Natural killer cell (primary cell): ENCODE measurements at regions not wholly inside any gene's neighbourhood (a gene's known extent, or its start where the extent isn't known, plus 50 kb on each side); places are given as distances from the start of the nearest gene placed in this dataset.

Experiments
- ATAC-seq, 3 donors: fragments of 150-1000 bp in 2 of 3; fragments of 200-7000 bp in 1 of 3; cut with Tn5 transposase; 1 replicate in 1 of 3; 2 replicates in 2 of 3; pipeline ENCODE4 v1.10.0; 2021; ENCODE audit warnings: mild to moderate bottlenecking in 2 of 3, moderate library complexity in 2 of 3
- DNase-seq, 2 donors: peaks; one replicate each; pipeline versions ENCODE4 v3.0.0 to v3.0.0-alpha.2; 2013 to 2021; ENCODE audit warnings: mixed read lengths in 1 of 2
- H3K27ac ChIP-seq: one replicate; pipeline ENCODE4 v1.5.1; 2013; ENCODE audit warnings: mild to moderate bottlenecking, low read length
- H3K27me3 ChIP-seq: one replicate; pipeline ENCODE4 v1.6.1; 2013; ENCODE audit warnings: low read length; ENCODE audit not compliant: control insufficient read depth, insufficient read depth
- H3K36me3 ChIP-seq: one replicate; pipeline ENCODE4 v1.6.1; 2013; ENCODE audit warnings: low read length; ENCODE audit not compliant: control insufficient read depth, insufficient read depth
- H3K4me1 ChIP-seq: one replicate; pipeline ENCODE4 v1.6.1; 2013; ENCODE audit warnings: low read length; ENCODE audit not compliant: control insufficient read depth, insufficient read depth
- H3K4me3 ChIP-seq: one replicate; pipeline ENCODE4 v1.5.1; 2013; ENCODE audit warnings: low read length
- H3K9me3 ChIP-seq: one replicate; pipeline ENCODE4 v1.6.1; 2013; ENCODE audit warnings: low read length; ENCODE audit not compliant: control insufficient read depth, insufficient read depth
- H3K27ac Mint-ChIP-seq, 2 donors: one replicate each; pipeline ENCODE4 v1.8.0; 2022; ENCODE audit warnings: mild to moderate bottlenecking in 2 of 2, mixed read lengths in 2 of 2, moderate library complexity in 1 of 2
- H3K27me3 Mint-ChIP-seq, 2 donors: one replicate each; pipeline ENCODE4 v1.8.0; 2022; ENCODE audit warnings: low read depth in 2 of 2, mixed read lengths in 2 of 2
- H3K36me3 Mint-ChIP-seq: one replicate; pipeline ENCODE4 v1.8.0; 2022; ENCODE audit warnings: mixed read lengths
- H3K4me1 Mint-ChIP-seq, 2 donors: one replicate each; pipeline ENCODE4 v1.8.0; 2022; ENCODE audit warnings: mixed read lengths in 2 of 2
- H3K4me3 Mint-ChIP-seq: one replicate; pipeline ENCODE4 v1.8.0; 2022; ENCODE audit warnings: mild to moderate bottlenecking, moderate library complexity, mixed read lengths
- H3K9me3 Mint-ChIP-seq, 2 donors: one replicate each; pipeline ENCODE4 v1.8.0; 2022; ENCODE audit warnings: mixed read lengths in 2 of 2
- WGBS: methylation state at CpG from one replicate; pipeline ENCODE4 v1.1.7; 2013; ENCODE audit warnings: missing lambda C conversion rate; ENCODE audit not compliant: insufficient coverage; 5-methylcytosine and 5-hydroxymethylcytosine counted together
- intact Hi-C: fragments of 100-400 bp; cut with micrococcal nuclease; formaldehyde crosslinking; loops from one replicate; pipeline ENCODE4 v1.14.2; 2022
- TF ChIP-seq, protein P1 (sequence below): fragments of 200-600 bp; IDR thresholded peaks from one replicate; pipeline ENCODE4 v1.8.0; 2022; ENCODE audit warnings: antibody characterized with exemption

DNA sequence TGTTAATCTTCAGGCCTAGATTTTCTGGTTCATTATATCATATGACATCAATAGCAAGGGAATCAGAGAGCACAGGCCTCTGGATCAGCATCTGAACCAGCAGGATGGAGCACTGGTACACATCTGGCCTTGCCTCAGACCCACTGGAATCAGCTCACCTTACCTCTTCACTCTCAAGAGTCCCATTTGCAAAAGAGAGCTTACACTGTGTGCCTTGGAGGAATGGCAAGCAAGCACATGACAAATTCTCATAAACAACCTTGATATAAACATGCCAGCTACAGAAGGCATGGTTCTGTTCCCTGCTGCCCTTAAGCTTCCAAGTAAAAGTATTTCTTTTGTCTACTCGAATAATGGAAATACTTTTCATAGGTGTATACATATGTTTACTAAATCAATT, 128.6 kb upstream of the CPM start:
- Mint-ChIP-seq H3K27ac (no peak overlapping the region), H3K9me3 (no peaks in the 10 kb centered on the region), H3K36me3 (no peaks in the 10 kb centered on the region), H3K27me3 (no peaks in the 10 kb centered on the region), H3K4me1 (no peaks in the 10 kb centered on the region), H3K4me3 (no peak overlapping the region)
- H3K9me3 ChIP-seq, result no peaks in the 10 kb centered on the region
- H3K27ac ChIP-seq, result no peak overlapping the region
- intact Hi-C loops, result no loop called here
- WGBS, result no CpG with 5 or more reads among the region's 1 CpG
- DNase-seq (no peak), ATAC-seq (no peak)
- H3K4me1 ChIP-seq, result no peaks in the 10 kb centered on the region
- TF ChIP-seq, protein P1, sequence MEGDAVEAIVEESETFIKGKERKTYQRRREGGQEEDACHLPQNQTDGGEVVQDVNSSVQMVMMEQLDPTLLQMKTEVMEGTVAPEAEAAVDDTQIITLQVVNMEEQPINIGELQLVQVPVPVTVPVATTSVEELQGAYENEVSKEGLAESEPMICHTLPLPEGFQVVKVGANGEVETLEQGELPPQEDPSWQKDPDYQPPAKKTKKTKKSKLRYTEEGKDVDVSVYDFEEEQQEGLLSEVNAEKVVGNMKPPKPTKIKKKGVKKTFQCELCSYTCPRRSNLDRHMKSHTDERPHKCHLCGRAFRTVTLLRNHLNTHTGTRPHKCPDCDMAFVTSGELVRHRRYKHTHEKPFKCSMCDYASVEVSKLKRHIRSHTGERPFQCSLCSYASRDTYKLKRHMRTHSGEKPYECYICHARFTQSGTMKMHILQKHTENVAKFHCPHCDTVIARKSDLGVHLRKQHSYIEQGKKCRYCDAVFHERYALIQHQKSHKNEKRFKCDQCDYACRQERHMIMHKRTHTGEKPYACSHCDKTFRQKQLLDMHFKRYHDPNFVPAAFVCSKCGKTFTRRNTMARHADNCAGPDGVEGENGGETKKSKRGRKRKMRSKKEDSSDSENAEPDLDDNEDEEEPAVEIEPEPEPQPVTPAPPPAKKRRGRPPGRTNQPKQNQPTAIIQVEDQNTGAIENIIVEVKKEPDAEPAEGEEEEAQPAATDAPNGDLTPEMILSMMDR, result no peak
- no peaks in the 10 kb centered on the region for H3K36me3 ChIP-seq
- no peaks in the 10 kb centered on the region for H3K27me3 ChIP-seq
- no peak overlapping the region for H3K4me3 ChIP-seq

DNA sequence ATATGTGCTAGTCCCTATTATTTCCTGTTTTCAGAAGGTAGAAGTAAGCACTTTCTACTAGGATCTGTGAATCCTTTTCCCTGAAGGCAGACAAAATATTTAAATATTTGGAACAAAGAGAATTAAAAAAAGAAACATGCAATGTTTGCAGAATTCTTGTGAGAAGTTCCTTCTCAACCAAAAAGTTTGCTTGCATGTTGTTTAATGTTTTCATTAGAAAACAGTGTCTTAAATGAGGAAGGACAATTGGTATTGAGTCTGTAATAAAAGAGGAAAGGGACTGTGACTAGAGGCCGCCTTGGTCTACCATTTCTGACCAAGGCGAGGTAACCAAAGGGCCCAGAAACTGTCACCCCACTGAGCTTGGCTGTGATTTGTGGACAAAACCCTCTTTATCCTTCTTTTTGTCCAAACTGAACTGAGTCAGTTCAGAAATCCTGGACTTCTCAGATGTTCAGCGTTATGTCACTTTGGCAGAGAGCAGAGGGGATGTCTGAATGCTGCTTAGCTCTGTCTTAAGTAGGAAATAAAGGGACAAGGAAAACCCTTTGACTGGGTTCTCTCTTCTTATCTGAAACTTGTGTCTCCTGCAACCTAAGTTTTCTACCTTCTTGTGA, 129.8 kb upstream of the CPM start:
- H3K36me3 ChIP-seq, result no peaks in the 10 kb centered on the region
- H3K27ac ChIP-seq, result no peak overlapping the region
- WGBS, result 86% methylated on average over 3 of the region's 3 CpGs
- H3K9me3 ChIP-seq, result no peaks in the 10 kb centered on the region
- H3K4me1 Mint-ChIP-seq, result no peaks in the 10 kb centered on the region
- intact Hi-C loops, result no loop called here
- no peak overlapping the region for H3K4me3 Mint-ChIP-seq
- H3K9me3 Mint-ChIP-seq, result no peaks in the 10 kb centered on the region
- H3K27me3 ChIP-seq, result no peaks in the 10 kb centered on the region
- TF ChIP-seq, protein P1, result no peak
- H3K36me3 Mint-ChIP-seq, result no peaks in the 10 kb centered on the region
- DNase-seq, result no peak
- H3K4me3 ChIP-seq, result no peak overlapping the region
- no peaks in the 10 kb centered on the region for H3K27me3 Mint-ChIP-seq
- no peak for ATAC-seq
- no peaks in the 10 kb centered on the region for H3K4me1 ChIP-seq
- H3K27ac Mint-ChIP-seq, result no peak overlapping the region

- Mint-ChIP-seq H3K27ac (no peak overlapping the region), H3K9me3 (no peaks in the 10 kb centered on the region), H3K4me1 (no peaks in the 10 kb centered on the region), H3K27me3 (no peaks in the 10 kb centered on the region), H3K4me3 (no peak overlapping the region), H3K36me3 (no peaks in the 10 kb centered on the region)
- no peaks in the 10 kb centered on the region for H3K9me3 ChIP-seq
- no peak overlapping the region for H3K27ac ChIP-seq
- no peak for DNase-seq
- 92% methylated on average over 2 of the region's 4 CpGs for WGBS
- no peak overlapping the region for H3K4me3 ChIP-seq
- intact Hi-C loops, result no loop called here
- no peaks in the 10 kb centered on the region for H3K27me3 ChIP-seq
- H3K36me3 ChIP-seq, result no peaks in the 10 kb centered on the region
- no peak for ATAC-seq
- no peaks in the 10 kb centered on the region for H3K4me1 ChIP-seq
- TF ChIP-seq, protein P1, result no peak
Observed at GRCh38 chr12:69064734-69065443, 131.9 kb upstream of the CPM start.

- no peaks in the 10 kb centered on the region for H3K9me3 ChIP-seq
- DNase-seq, result no peak
- Mint-ChIP-seq H3K36me3 (no peaks in the 10 kb centered on the region), H3K27me3 (no peaks in the 10 kb centered on the region), H3K4me3 (no peak overlapping the region), H3K4me1 (no peaks in the 10 kb centered on the region), H3K9me3 (no peaks in the 10 kb centered on the region), H3K27ac (no peak overlapping the region)
- WGBS, result 92% methylated on average over 4 of the region's 5 CpGs
- ATAC-seq, result no peak
- no peaks in the 10 kb centered on the region for H3K4me1 ChIP-seq
- H3K27ac ChIP-seq, result no peak overlapping the region
- no peaks in the 10 kb centered on the region for H3K36me3 ChIP-seq
- H3K4me3 ChIP-seq, result no peak overlapping the region
- intact Hi-C loops, result no loop called here
- TF ChIP-seq, protein P1, result no peak
- no peaks in the 10 kb centered on the region for H3K27me3 ChIP-seq
Observed at GRCh38 chr12:69065775-69066174, 132.8 kb upstream of the CPM start.
